DND-41 (cell line): ENCODE measurements at regions not wholly inside any gene's neighbourhood (a gene's known extent, or its start where the extent isn't known, plus 50 kb on each side); places are given as distances from the start of the nearest gene placed in this dataset.

Source experiments
- EZH2 ChIP-seq: IDR thresholded peaks from 3 replicates; pipeline ENCODE4 v1.6.1; 2012; ENCODE audit warnings: borderline replicate concordance, low read depth, mild to moderate bottlenecking, moderate library complexity, low read length, inconsistent platforms; ENCODE audit not compliant: severe bottlenecking
- TF ChIP-seq, protein P1 (sequence below): IDR thresholded peaks from 2 replicates; pipeline ENCODE4 v1.5.1; 2012; ENCODE audit warnings: borderline replicate concordance, low read length, moderate library complexity, mild to moderate bottlenecking; ENCODE audit not compliant: poor library complexity, severe bottlenecking; ENCODE audit errors: extremely low read depth

DNA sequence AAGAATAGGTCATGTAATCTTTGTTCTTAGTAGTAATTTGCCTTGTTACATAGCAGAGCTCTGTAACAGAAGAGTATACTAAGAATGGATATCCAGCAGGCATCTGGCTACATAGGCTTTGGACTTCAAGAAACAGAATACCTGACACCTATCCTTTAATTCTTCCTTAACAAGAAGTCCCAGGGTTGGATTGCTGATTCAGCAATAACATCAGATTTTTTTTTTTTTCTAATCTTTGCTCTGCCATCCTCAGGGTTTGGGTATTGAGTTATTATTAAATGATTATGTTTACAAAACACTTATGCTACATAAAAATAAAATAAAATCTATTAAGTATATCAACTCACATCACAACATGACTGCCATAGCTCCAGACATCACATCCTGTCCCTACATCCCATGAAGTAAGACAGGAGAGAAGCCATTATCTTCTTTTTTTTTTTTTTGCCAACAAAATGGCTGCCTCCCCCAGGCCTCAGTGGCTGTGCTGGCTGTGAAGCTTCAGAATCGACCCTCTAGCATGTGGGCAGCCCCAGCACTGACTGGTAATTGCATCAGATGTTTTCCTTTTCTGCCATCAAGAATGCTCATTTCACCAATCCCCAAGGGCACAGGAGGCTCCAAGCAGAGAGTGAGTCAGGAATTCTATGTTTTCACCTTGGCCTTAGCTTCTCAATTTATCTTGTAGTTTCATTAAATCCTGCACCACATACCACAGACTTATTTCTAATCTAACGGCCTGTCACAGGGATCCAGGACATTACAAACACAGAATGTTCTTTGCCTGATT, 186.2 kb downstream of the DICER1 start:
- TF ChIP-seq, protein P1, sequence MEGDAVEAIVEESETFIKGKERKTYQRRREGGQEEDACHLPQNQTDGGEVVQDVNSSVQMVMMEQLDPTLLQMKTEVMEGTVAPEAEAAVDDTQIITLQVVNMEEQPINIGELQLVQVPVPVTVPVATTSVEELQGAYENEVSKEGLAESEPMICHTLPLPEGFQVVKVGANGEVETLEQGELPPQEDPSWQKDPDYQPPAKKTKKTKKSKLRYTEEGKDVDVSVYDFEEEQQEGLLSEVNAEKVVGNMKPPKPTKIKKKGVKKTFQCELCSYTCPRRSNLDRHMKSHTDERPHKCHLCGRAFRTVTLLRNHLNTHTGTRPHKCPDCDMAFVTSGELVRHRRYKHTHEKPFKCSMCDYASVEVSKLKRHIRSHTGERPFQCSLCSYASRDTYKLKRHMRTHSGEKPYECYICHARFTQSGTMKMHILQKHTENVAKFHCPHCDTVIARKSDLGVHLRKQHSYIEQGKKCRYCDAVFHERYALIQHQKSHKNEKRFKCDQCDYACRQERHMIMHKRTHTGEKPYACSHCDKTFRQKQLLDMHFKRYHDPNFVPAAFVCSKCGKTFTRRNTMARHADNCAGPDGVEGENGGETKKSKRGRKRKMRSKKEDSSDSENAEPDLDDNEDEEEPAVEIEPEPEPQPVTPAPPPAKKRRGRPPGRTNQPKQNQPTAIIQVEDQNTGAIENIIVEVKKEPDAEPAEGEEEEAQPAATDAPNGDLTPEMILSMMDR, result no peak
- TF ChIP-seq EZH2, result no peak
